ENCODE measurements at regions not wholly inside any gene's neighbourhood (a gene's known extent, or its start where the extent isn't known, plus 50 kb on each side); places are given as distances from the start of the nearest gene placed in this dataset.
"Not testable (repeated sequence)": the region's sequence is repeated elsewhere in the genome, so short reads cannot be mapped to it uniquely, and the experiment has no call there.

DNA sequence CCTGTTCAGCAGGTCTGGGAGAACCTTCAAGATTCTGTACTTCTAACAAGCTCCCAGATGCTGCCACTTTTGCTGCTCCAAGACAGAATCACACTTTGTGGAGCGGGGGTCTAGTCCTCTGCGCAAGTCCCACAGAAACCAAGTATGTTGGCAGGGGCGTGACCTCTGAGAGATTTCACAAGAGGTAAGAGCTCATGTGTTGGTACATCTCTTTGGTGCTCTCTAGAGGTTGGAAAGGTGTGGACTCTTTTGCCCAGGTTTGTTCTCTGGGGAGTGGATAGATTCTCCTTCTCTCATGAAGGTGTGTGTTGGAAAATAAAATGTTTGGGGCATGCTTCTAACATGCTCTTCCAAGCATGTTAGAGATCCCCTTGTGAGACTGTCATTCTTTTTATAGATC lies 340.9 kb upstream of the IRAK1BP1 start:
- no peak overlapping the region for H3K4me3 ChIP-seq (ENCODE audit: low read depth, low read length)
- DNase-seq (ENCODE audit: low read depth) (peak; percentile 20), FAIRE-seq (no peak)
- TF ChIP-seq CTCF (IDR thresholded peaks at IDR 0.05; ENCODE audit: insufficient read depth, low read length, severe bottlenecking), result peak; percentile 16
- no peaks in the 10 kb centered on the region for H3K27me3 ChIP-seq (ENCODE audit: control insufficient read depth, insufficient read depth, low read length)
- no peaks in the 10 kb centered on the region for H3K36me3 ChIP-seq (ENCODE audit: control insufficient read depth, insufficient read depth, low read length)

GRCh38 chr6:78528926-78529325 lies 338.4 kb upstream of the IRAK1BP1 start:
- no peak for FAIRE-seq
- H3K4me3 ChIP-seq (ENCODE audit: low read depth, low read length), result no peak overlapping the region
- no peaks in the 10 kb centered on the region for H3K36me3 ChIP-seq (ENCODE audit: control insufficient read depth, insufficient read depth, low read length)
- H3K27me3 ChIP-seq (ENCODE audit: control insufficient read depth, insufficient read depth, low read length), result no peaks in the 10 kb centered on the region
- no peak for TF ChIP-seq CTCF (IDR thresholded peaks at IDR 0.05; ENCODE audit: insufficient read depth, low read length, severe bottlenecking)
- DNase-seq (ENCODE audit: low read depth), result no peak

DNA sequence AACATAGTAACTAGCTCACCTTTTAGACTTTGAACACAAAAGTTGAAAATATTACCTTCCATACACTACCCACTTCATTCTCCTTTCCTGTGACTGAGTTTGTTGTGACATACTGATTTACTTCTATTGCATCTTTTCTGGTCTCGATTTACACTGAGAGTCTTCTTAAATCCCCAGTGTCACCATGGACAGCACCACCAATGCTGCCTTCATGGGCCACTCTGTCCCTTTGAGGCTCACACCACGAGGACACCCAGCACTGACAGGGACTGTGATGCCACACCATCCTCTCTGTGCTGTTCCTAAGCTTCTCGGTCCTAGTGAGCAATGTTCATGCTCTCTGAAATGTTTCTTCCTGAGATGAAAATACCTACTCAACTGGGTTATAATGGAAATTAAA lies 337.1 kb upstream of the IRAK1BP1 start:
- TF ChIP-seq CTCF (IDR thresholded peaks at IDR 0.05; ENCODE audit: insufficient read depth, low read length, severe bottlenecking), result no peak
- DNase-seq (ENCODE audit: low read depth), result no peak

DNA sequence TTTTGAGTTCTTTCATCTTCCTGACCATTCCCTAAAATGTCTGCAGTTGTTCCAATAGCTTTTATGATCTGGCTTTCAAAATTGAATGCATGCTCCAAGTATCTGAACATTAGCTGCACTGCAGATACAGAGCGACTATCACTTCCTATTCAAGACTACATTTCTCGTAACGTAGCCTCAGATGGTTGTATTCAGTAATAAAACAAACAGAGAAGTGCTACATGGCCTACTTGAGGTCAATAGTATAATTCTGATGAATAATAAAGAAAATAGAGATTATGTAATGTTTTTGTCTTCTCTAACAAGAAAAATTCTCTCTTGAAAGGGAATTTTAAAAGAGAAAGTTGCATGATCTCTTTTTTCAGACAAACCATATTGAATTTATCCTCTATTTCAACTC lies 333.9 kb upstream of the IRAK1BP1 start:
- H3K36me3 ChIP-seq (ENCODE audit: control insufficient read depth, insufficient read depth, low read length), result no peaks in the 10 kb centered on the region
- TF ChIP-seq CTCF (IDR thresholded peaks at IDR 0.05; ENCODE audit: insufficient read depth, low read length, severe bottlenecking), result no peak
- FAIRE-seq (no peak), DNase-seq (ENCODE audit: low read depth) (no peak)
- no peak overlapping the region for H3K4me3 ChIP-seq (ENCODE audit: low read depth, low read length)
- no peaks in the 10 kb centered on the region for H3K27me3 ChIP-seq (ENCODE audit: control insufficient read depth, insufficient read depth, low read length)

More for the DNA sequence above, 337.1 kb upstream of the IRAK1BP1 start:
- H3K4me3 ChIP-seq (ENCODE audit: low read depth, low read length), result no peak overlapping the region
- no peaks in the 10 kb centered on the region for H3K27me3 ChIP-seq (ENCODE audit: control insufficient read depth, insufficient read depth, low read length)
- H3K36me3 ChIP-seq (ENCODE audit: control insufficient read depth, insufficient read depth, low read length), result no peaks in the 10 kb centered on the region
- FAIRE-seq, result no peak

DNA sequence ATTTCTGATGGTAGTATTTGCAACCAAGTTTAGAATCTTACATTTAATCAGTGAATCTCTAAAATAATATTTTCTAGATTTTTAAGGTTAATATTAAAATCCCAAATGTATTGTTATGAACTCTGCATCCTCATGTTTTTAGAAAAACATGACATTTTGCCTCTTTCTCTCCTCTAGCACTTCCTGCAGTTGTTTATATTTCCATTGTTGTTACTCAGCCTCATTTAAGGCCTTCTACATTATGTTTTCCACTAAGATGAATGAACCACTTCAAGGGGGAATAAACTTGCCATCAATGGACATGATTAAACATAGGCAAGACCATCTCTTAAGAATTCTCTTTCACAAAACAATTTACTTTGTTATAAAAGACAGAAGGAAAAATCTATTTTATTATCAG lies 333.5 kb upstream of the IRAK1BP1 start:
- Histone ChIP-seq H3K27me3 (ENCODE audit: control insufficient read depth, insufficient read depth, low read length) (no peaks in the 10 kb centered on the region), H3K36me3 (ENCODE audit: control insufficient read depth, insufficient read depth, low read length) (no peaks in the 10 kb centered on the region), H3K4me3 (ENCODE audit: low read depth, low read length) (no peak overlapping the region)
- TF ChIP-seq CTCF (IDR thresholded peaks at IDR 0.05; ENCODE audit: insufficient read depth, low read length, severe bottlenecking), result no peak
- DNase-seq (ENCODE audit: low read depth), result no peak
- no peak for FAIRE-seq

DNA sequence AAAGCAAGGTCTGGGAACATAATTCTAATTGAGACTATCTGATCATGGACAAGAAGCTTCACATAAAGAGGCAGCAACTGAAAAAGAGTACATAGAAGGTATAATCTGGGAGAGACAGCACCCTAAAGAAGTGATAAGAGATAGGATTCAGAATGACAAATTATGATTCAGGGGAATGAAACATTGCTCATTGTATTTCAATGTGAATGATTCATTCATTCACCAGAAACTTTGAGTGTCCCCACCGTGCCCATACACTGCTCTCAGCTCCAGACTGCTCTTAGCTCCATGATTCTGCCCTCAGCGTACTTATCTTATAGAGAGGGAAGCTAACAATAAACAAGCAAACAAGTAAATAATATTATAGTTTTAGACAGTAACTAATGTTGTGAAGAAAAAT lies 329.3 kb upstream of the IRAK1BP1 start:
- peak; percentile 92 for DNase-seq (ENCODE audit: low read depth)
- no peak overlapping the region for H3K4me3 ChIP-seq (ENCODE audit: low read depth, low read length)
- TF ChIP-seq CTCF (IDR thresholded peaks at IDR 0.05; ENCODE audit: insufficient read depth, low read length, severe bottlenecking), result no peak

DNA sequence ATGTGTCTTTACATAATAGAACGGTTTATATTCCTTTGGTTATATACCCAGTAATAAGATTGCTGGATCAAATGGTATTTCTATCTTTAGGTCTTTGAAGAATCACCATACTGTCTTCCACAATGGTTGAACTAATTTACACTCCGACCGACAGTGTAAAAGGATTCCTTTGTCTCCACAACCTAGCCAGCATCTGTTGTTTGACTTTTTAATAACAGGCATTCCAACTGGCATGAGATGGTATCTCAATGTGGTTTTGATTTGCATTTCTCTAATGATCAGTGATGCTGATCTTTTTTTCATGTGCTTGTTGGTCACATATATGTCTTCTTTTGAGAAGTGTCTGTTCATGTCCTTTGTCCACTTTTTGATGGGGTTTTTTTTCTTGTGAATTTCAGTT lies 319.7 kb upstream of the IRAK1BP1 start:
- not testable (repeated sequence) for H3K27me3 ChIP-seq (ENCODE audit: control insufficient read depth, insufficient read depth, low read length); DNase-seq (ENCODE audit: low read depth); FAIRE-seq; H3K4me3 ChIP-seq (ENCODE audit: low read depth, low read length); H3K36me3 ChIP-seq (ENCODE audit: control insufficient read depth, insufficient read depth, low read length)

More for the DNA sequence above, 329.3 kb upstream of the IRAK1BP1 start:
- H3K27me3 ChIP-seq (ENCODE audit: control insufficient read depth, insufficient read depth, low read length), result no peaks in the 10 kb centered on the region
- no peaks in the 10 kb centered on the region for H3K36me3 ChIP-seq (ENCODE audit: control insufficient read depth, insufficient read depth, low read length)
- FAIRE-seq, result no peak
